ENCODE measurements at regions not wholly inside any gene's neighbourhood (a gene's known extent, or its start where the extent isn't known, plus 50 kb on each side); places are given as distances from the start of the nearest gene placed in this dataset.

DNA sequence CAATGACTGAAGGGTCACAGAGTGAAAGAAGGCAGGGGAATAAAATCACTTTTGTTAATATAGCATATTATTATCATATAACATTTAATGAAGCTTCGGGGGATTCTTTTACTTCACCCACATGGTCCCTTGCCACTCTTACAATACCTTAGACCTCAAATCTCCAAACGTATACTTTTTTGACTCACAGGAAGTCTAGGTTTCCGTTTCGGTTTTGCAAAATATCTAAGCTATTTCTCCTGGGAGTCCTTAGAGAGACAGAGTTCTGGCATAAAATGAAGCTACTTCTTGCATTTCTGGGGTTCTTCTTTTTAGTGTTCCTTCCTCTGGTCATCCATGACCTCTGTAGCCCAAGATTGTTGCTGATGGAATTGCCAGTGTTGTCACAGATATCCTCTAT lies 590.5 kb upstream of the ATP2B1 start:
- Histone ChIP-seq H3K4me2 (ENCODE audit: extremely low read depth, insufficient read depth, low read length) (peak overlapping the region; percentile 17), H3K9me3 (ENCODE audit: control insufficient read depth, insufficient read depth, low read depth, low read length) (no peaks in the 10 kb centered on the region), H2AFZ (ENCODE audit: low read length) (peak overlapping the region; percentile 5)

DNA sequence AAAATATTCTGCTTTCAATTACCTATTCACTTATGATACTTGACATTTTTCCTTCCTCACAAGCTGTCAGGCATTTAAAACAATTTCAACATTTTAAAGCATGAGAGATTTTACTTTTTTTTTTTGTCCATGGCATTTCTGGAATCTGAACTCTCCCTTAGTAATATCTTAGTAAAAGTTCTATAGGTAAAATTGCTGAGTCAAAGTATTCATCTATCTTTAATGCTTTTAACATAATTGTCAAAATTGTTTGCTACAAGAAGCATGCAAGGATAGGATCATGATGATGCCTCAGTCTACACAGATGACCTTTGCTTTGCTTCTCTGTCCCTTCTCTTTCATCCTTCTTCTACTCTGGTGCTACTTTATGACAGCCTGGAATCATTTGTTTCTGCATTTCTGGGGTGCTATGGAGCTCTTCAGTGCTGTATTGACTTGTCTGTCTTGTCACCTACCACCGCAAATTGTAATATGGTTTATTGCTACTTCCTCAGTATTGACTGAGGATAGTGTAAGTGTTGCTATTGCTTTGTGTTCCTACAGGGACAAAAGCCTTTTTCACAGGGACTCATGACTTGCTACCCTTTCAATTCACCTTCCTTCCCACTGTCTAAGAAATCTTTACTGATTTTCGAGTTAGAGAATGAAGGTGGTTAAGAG lies 589.8 kb upstream of the ATP2B1 start:
- Histone ChIP-seq H4K20me1 (ENCODE audit: control insufficient read depth, extremely low read depth, insufficient read depth, low read length) (no peaks in the 10 kb centered on the region), H3K27me3 (ENCODE audit: control insufficient read depth, insufficient read depth, low read length) (no peaks in the 10 kb centered on the region), H3K4me1 (ENCODE audit: control insufficient read depth, extremely low read depth, insufficient read depth, low read length) (no peaks in the 10 kb centered on the region), H3K9me3 (ENCODE audit: control insufficient read depth, insufficient read depth, low read depth, low read length) (no peaks in the 10 kb centered on the region), H3K27ac (ENCODE audit: insufficient read depth, low read length) (no peak overlapping the region), H2AFZ (ENCODE audit: low read length) (peak overlapping the region; percentile 9), H3K36me3 (ENCODE audit: control insufficient read depth, insufficient read depth, low read length) (no peaks in the 10 kb centered on the region), H3K4me3 (replicated peaks in 1 of 4; ENCODE audit: control extremely low read depth in 1 of 4, insufficient read depth in 1 of 4, low read depth in 3 of 4, low read length in 4 of 4) (no peak overlapping the region), H3K79me2 (ENCODE audit: control insufficient read depth, insufficient read depth, low read length) (no peaks in the 10 kb centered on the region), H3K9ac (ENCODE audit: insufficient read depth, low read length) (no peak overlapping the region), H3K4me2 (ENCODE audit: extremely low read depth, insufficient read depth, low read length) (no peak overlapping the region)
- TF ChIP-seq, protein P1, sequence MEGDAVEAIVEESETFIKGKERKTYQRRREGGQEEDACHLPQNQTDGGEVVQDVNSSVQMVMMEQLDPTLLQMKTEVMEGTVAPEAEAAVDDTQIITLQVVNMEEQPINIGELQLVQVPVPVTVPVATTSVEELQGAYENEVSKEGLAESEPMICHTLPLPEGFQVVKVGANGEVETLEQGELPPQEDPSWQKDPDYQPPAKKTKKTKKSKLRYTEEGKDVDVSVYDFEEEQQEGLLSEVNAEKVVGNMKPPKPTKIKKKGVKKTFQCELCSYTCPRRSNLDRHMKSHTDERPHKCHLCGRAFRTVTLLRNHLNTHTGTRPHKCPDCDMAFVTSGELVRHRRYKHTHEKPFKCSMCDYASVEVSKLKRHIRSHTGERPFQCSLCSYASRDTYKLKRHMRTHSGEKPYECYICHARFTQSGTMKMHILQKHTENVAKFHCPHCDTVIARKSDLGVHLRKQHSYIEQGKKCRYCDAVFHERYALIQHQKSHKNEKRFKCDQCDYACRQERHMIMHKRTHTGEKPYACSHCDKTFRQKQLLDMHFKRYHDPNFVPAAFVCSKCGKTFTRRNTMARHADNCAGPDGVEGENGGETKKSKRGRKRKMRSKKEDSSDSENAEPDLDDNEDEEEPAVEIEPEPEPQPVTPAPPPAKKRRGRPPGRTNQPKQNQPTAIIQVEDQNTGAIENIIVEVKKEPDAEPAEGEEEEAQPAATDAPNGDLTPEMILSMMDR (conservative IDR thresholded peaks at IDR 0.05 in 1 of 2, IDR thresholded peaks at IDR 0.05 in 1 of 2; ENCODE audit: low read depth in 1 of 2, low read length in 2 of 2), result no peak
- TF ChIP-seq EZH2 (IDR thresholded peaks at IDR 0.05; ENCODE audit: low read length, missing control alignments), result no peak
- DNase-seq (ENCODE audit: low read depth in 2 of 2), result no peak

More for the DNA sequence above, 590.5 kb upstream of the ATP2B1 start:
- H3K4me3 ChIP-seq (replicated peaks in 1 of 4; ENCODE audit: control extremely low read depth in 1 of 4, insufficient read depth in 1 of 4, low read depth in 3 of 4, low read length in 4 of 4), result no peak overlapping the region
- no peak for DNase-seq (ENCODE audit: low read depth in 2 of 2)
- no peak overlapping the region for H3K27ac ChIP-seq (ENCODE audit: insufficient read depth, low read length)
- H3K27me3 ChIP-seq (ENCODE audit: control insufficient read depth, insufficient read depth, low read length), result no peaks in the 10 kb centered on the region
- H3K4me1 ChIP-seq (ENCODE audit: control insufficient read depth, extremely low read depth, insufficient read depth, low read length), result no peaks in the 10 kb centered on the region
- no peaks in the 10 kb centered on the region for H3K36me3 ChIP-seq (ENCODE audit: control insufficient read depth, insufficient read depth, low read length)
- no peak overlapping the region for H3K9ac ChIP-seq (ENCODE audit: insufficient read depth, low read length)
- TF ChIP-seq, protein P1 (conservative IDR thresholded peaks at IDR 0.05 in 1 of 2, IDR thresholded peaks at IDR 0.05 in 1 of 2; ENCODE audit: low read depth in 1 of 2, low read length in 2 of 2), result no peak
- H4K20me1 ChIP-seq (ENCODE audit: control insufficient read depth, extremely low read depth, insufficient read depth, low read length), result no peaks in the 10 kb centered on the region
- H3K79me2 ChIP-seq (ENCODE audit: control insufficient read depth, insufficient read depth, low read length), result no peaks in the 10 kb centered on the region

DNA sequence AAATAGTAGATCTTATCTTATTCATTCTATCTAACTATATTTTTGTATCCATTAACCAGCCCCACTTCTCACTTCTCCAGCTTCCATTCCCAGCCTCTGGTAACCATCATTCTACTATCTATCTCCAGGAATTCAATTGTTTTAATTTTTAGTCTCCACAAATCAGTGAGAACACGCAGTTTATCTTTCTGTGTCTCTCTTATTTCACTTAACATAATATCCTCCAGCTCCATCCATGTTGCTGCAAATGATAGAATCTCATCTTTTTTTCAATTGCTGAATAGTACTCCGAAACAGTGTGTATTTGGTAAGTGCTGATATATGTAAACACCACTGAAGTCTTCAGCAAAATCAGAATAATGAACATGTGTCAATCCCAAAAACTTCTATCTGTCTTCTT lies 587.2 kb upstream of the ATP2B1 start:
- H3K79me2 ChIP-seq (ENCODE audit: control insufficient read depth, insufficient read depth, low read length), result no peaks in the 10 kb centered on the region
- H3K27me3 ChIP-seq (ENCODE audit: control insufficient read depth, insufficient read depth, low read length), result no peaks in the 10 kb centered on the region
- no peaks in the 10 kb centered on the region for H3K4me1 ChIP-seq (ENCODE audit: control insufficient read depth, extremely low read depth, insufficient read depth, low read length)
- no peak overlapping the region for H3K27ac ChIP-seq (ENCODE audit: insufficient read depth, low read length)
- no peak overlapping the region for H2AFZ ChIP-seq (ENCODE audit: low read length)
- no peak overlapping the region for H3K4me3 ChIP-seq (replicated peaks in 1 of 4; ENCODE audit: control extremely low read depth in 1 of 4, insufficient read depth in 1 of 4, low read depth in 3 of 4, low read length in 4 of 4)
- H3K9ac ChIP-seq (ENCODE audit: insufficient read depth, low read length), result no peak overlapping the region
- no peak for DNase-seq (ENCODE audit: low read depth in 2 of 2)
- TF ChIP-seq, protein P1 (conservative IDR thresholded peaks at IDR 0.05 in 1 of 2, IDR thresholded peaks at IDR 0.05 in 1 of 2; ENCODE audit: low read depth in 1 of 2, low read length in 2 of 2), result no peak
- no peak for TF ChIP-seq EZH2 (IDR thresholded peaks at IDR 0.05; ENCODE audit: low read length, missing control alignments)
- H3K9me3 ChIP-seq (ENCODE audit: control insufficient read depth, insufficient read depth, low read depth, low read length), result no peaks in the 10 kb centered on the region
- H4K20me1 ChIP-seq (ENCODE audit: control insufficient read depth, extremely low read depth, insufficient read depth, low read length), result no peaks in the 10 kb centered on the region
- H3K36me3 ChIP-seq (ENCODE audit: control insufficient read depth, insufficient read depth, low read length), result no peaks in the 10 kb centered on the region
- no peak overlapping the region for H3K4me2 ChIP-seq (ENCODE audit: extremely low read depth, insufficient read depth, low read length)
